ENCODE measurements at regions not wholly inside any gene's neighbourhood (a gene's known extent, or its start where the extent isn't known, plus 50 kb on each side); places are given as distances from the start of the nearest gene placed in this dataset.

GRCh38 chr13:80235166-80235966 lies 105.6 kb downstream of the SPRY2 start:
- Histone ChIP-seq H3K27me3 (replicated peaks; ENCODE audit: insufficient read depth, low read depth, low read length, poor library complexity) (no peaks in the 10 kb centered on the region), H3K4me1 (ENCODE audit: insufficient read depth, low read length, poor library complexity, severe bottlenecking) (peaks cover 29% of the 10 kb centered on the region), H3K9me3 (ENCODE audit: low read depth, low read length, poor library complexity, severe bottlenecking) (no peaks in the 10 kb centered on the region), H3K36me3 (ENCODE audit: insufficient read depth, low read length, poor library complexity, severe bottlenecking) (no peaks in the 10 kb centered on the region), H3K4me3 (ENCODE audit: low read depth, low read length, poor library complexity, severe bottlenecking) (peak overlapping the region; percentile 4), H3K27ac (ENCODE audit: low read depth, low read length, poor library complexity, severe bottlenecking) (peak overlapping the region; percentile 77)
- intact Hi-C loops (cut with micrococcal nuclease; ENCODE audit: unreplicated experiment): loop anchor here (5.0 to 10.0 kb wide), 3 partner anchors 107 to 461 kb away; partner anchors contain the start of gene SPRY2
- ChIA-PET CTCF (interaction anchor here (0.8 kb wide), 1 partner anchor 107 kb away, joined by 3 read pairs; no protein-coding TSS in a partner anchor), POLR2A (ENCODE audit: low non-redundant PET) (no interaction called here)
- no peak for TF ChIP-seq EZH2 (IDR thresholded peaks at IDR 0.05; ENCODE audit: borderline replicate concordance, low read depth, low read length, poor library complexity, severe bottlenecking)
- TF ChIP-seq, protein P1, sequence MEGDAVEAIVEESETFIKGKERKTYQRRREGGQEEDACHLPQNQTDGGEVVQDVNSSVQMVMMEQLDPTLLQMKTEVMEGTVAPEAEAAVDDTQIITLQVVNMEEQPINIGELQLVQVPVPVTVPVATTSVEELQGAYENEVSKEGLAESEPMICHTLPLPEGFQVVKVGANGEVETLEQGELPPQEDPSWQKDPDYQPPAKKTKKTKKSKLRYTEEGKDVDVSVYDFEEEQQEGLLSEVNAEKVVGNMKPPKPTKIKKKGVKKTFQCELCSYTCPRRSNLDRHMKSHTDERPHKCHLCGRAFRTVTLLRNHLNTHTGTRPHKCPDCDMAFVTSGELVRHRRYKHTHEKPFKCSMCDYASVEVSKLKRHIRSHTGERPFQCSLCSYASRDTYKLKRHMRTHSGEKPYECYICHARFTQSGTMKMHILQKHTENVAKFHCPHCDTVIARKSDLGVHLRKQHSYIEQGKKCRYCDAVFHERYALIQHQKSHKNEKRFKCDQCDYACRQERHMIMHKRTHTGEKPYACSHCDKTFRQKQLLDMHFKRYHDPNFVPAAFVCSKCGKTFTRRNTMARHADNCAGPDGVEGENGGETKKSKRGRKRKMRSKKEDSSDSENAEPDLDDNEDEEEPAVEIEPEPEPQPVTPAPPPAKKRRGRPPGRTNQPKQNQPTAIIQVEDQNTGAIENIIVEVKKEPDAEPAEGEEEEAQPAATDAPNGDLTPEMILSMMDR (conservative IDR thresholded peaks at IDR 0.05; ENCODE audit: low read depth, low read length): no peak
- peak; percentile 92 for DNase-seq (ENCODE audit: low spot score)
- BruUV-seq (replicated peaks): no TSS peak

- Histone ChIP-seq H3K4me1 (ENCODE audit: insufficient read depth, low read length, poor library complexity, severe bottlenecking) (peaks cover 3% of the 10 kb centered on the region), H3K27ac (ENCODE audit: low read depth, low read length, poor library complexity, severe bottlenecking) (no peak overlapping the region), H3K4me3 (ENCODE audit: low read depth, low read length, poor library complexity, severe bottlenecking) (no peak overlapping the region), H3K9me3 (ENCODE audit: low read depth, low read length, poor library complexity, severe bottlenecking) (no peaks in the 10 kb centered on the region), H3K36me3 (ENCODE audit: insufficient read depth, low read length, poor library complexity, severe bottlenecking) (no peaks in the 10 kb centered on the region), H3K27me3 (replicated peaks; ENCODE audit: insufficient read depth, low read depth, low read length, poor library complexity) (no peaks in the 10 kb centered on the region)
- intact Hi-C loops (cut with micrococcal nuclease; ENCODE audit: unreplicated experiment): no loop called here
- no peak for DNase-seq (ENCODE audit: low spot score)
- POLR2A ChIA-PET (ENCODE audit: low non-redundant PET): no interaction called here
- CTCF ChIA-PET: no interaction called here
- TF ChIP-seq, protein P1 (conservative IDR thresholded peaks at IDR 0.05; ENCODE audit: low read depth, low read length): no peak
- no peak for TF ChIP-seq EZH2 (IDR thresholded peaks at IDR 0.05; ENCODE audit: borderline replicate concordance, low read depth, low read length, poor library complexity, severe bottlenecking)
- no TSS peak for BruUV-seq (replicated peaks)
Observed at GRCh38 chr13:80227645-80228044, 113.3 kb downstream of the SPRY2 start.

DNA sequence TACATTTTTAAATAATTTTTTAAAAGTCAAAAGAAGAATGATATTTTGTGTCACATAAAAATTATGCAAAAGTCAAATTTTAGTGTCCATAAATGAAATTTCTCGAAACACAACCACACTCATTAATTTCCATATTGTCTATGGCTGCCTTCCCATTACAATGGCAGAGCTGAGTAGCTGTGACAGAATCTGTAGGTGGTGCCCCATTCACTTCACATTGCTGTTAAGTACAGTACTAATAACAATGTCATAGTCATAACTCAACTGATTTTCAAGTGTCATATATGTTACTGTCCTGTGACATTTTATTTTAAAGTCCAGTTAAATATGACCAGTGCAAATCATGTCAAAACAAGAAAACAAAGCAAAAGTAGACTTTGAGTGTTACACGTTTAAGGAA lies 114.3 kb downstream of the SPRY2 start:
- CTCF ChIA-PET: no interaction called here
- BruUV-seq (replicated peaks): no TSS peak

More for the DNA sequence above, 114.3 kb downstream of the SPRY2 start:
- H3K4me3 ChIP-seq (ENCODE audit: low read depth, low read length, poor library complexity, severe bottlenecking): no peak overlapping the region
- TF ChIP-seq EZH2 (IDR thresholded peaks at IDR 0.05; ENCODE audit: borderline replicate concordance, low read depth, low read length, poor library complexity, severe bottlenecking): no peak
- TF ChIP-seq, protein P1 (conservative IDR thresholded peaks at IDR 0.05; ENCODE audit: low read depth, low read length): no peak
- intact Hi-C loops (cut with micrococcal nuclease; ENCODE audit: unreplicated experiment): no loop called here
- POLR2A ChIA-PET (ENCODE audit: low non-redundant PET): no interaction called here
- peaks cover 3% of the 10 kb centered on the region for H3K4me1 ChIP-seq (ENCODE audit: insufficient read depth, low read length, poor library complexity, severe bottlenecking)
- no peaks in the 10 kb centered on the region for H3K36me3 ChIP-seq (ENCODE audit: insufficient read depth, low read length, poor library complexity, severe bottlenecking)
- no peak for DNase-seq (ENCODE audit: low spot score)
- no peak overlapping the region for H3K27ac ChIP-seq (ENCODE audit: low read depth, low read length, poor library complexity, severe bottlenecking)
- H3K27me3 ChIP-seq (replicated peaks; ENCODE audit: insufficient read depth, low read depth, low read length, poor library complexity): no peaks in the 10 kb centered on the region
- H3K9me3 ChIP-seq (ENCODE audit: low read depth, low read length, poor library complexity, severe bottlenecking): no peaks in the 10 kb centered on the region
